ENCODE measurements at regions not wholly inside any gene's neighbourhood (a gene's known extent, or its start where the extent isn't known, plus 50 kb on each side); places are given as distances from the start of the nearest gene placed in this dataset.

DNA sequence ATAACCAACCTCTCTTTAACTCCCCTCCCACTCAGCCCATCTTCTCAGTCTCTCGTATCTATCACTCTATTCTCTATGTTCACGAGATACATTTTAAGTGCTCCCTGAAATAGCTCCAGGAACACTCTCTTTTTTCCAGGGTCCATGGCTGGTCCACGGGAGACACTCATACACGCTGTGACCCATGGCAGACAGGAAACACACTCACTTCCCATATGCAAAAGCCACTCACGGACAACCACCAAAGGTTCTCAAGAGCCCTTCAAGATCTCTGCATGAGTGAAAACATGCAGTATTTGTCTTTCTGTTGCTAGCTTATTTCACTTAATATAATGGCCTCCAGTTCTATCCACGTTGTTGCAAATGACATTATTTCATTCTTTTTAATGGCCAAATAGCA lies 71.4 kb upstream of the PCSK2 start:
- no peak for ATAC-seq
- intact Hi-C loops (cut with DNase I, micrococcal nuclease), result no loop called here
- DNase-seq, result no peak

GRCh38 chr20:17158701-17159100 lies 68.1 kb upstream of the PCSK2 start:
- ATAC-seq (no peak), DNase-seq (no peak)
- intact Hi-C loops (cut with DNase I, micrococcal nuclease), result no loop called here

GRCh38 chr20:17161673-17162481 lies 65.0 kb upstream of the PCSK2 start:
- intact Hi-C loops (cut with DNase I, micrococcal nuclease), result no loop called here
- no peak for DNase-seq
- ATAC-seq, result no peak

GRCh38 chr20:17168026-17168612 lies 58.7 kb upstream of the PCSK2 start:
- intact Hi-C loops (cut with DNase I, micrococcal nuclease), result no loop called here
- ATAC-seq (no peak), DNase-seq (no peak)

- DNase-seq (peak in 1 of 2 donors; percentile 8), ATAC-seq (no peak)
- intact Hi-C loops (cut with DNase I, micrococcal nuclease), result no loop called here
Observed at GRCh38 chr20:17169585-17170136, 57.2 kb upstream of the PCSK2 start.

DNA sequence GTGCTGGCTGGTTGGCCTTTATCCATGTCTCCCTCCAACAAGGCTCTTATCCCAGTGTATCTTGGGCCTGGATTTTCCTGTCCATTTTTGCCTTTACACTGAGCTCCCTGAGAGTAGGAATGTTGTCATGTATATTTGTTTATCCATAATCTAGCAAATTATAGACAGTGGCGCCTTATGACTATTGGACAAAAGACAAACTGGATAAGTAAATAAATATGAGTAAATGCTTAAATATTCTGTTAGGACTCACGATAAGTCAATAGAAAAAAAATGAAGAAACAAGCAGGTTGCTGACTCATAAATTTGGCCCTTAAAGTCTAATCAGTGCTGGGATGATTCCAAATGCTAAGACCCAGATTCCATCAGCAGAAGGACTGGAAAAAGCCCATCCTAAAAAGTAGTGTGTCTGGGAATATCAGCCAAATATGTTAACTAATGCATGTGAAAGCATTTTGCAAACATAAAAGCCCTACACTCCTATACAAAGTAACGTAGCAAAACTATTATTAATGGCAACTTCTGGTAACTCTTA lies 55.0 kb upstream of the PCSK2 start:
- intact Hi-C loops (cut with DNase I, micrococcal nuclease), result no loop called here
- ATAC-seq (no peak), DNase-seq (no peak)

GRCh38 chr20:17172836-17173516 lies 53.9 kb upstream of the PCSK2 start:
- ATAC-seq, result no peak
- intact Hi-C loops (cut with DNase I, micrococcal nuclease), result no loop called here
- no peak for DNase-seq
